ENCODE measurements at regions not wholly inside any gene's neighbourhood (a gene's known extent, or its start where the extent isn't known, plus 50 kb on each side); places are given as distances from the start of the nearest gene placed in this dataset.

DNA sequence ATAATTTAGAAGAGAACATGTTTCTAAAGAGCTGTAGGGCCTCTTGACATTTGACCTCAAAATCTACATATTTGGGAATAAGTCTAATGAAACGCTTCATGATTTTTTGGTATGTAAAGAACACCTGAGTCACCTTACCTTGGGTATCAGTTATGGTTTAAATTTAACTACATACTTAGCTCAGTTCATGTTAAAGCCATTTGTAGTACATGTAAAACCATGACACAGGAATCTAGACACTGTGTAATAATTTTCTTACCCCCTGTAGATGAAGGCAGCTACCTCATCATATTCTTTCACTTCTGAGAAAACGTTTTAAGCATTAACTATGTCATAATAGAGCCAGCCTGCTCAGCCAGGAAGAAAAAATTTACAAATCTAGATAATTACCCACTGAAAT is 105.8 kb upstream of the CPNE8 start:
- no peaks in the 10 kb centered on the region for H3K27me3 Mint-ChIP-seq
- H3K36me3 Mint-ChIP-seq (ENCODE audit: insufficient read depth) = no peaks in the 10 kb centered on the region
- peaks cover 4 to 6% of the 10 kb centered on the region in 2 donors for H3K9me3 Mint-ChIP-seq
- no peak overlapping the region for H3K4me3 Mint-ChIP-seq
- no peaks in the 10 kb centered on the region for H3K4me1 Mint-ChIP-seq (ENCODE audit: low read depth in 2 of 2)
- no peak overlapping the region for H3K27ac Mint-ChIP-seq
- no peak for DNase-seq
- ATAC-seq (replicated peaks) = no peak

DNA sequence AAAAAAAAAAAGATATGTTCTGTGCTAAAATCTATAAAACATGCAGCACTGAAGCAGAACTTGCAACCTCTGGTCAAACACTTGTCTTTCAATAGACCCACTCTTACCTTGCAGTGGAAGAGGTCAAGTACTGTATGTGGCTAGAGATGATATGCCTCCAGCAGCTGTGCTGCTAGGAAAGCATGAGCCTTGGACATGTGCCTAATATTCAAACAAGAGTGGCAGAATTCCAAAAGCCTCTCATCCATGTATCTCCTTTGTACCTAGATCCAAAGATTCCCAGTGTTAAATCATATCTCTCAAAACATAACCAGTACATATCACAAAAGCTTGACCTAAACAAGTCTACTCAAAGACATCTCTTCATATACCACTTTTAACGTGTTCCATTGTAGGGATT is 105.0 kb upstream of the CPNE8 start:
- Mint-ChIP-seq H3K4me1 (ENCODE audit: low read depth in 2 of 2) (no peaks in the 10 kb centered on the region), H3K27ac (no peak overlapping the region), H3K4me3 (no peak overlapping the region), H3K27me3 (no peaks in the 10 kb centered on the region), H3K36me3 (ENCODE audit: insufficient read depth) (no peaks in the 10 kb centered on the region), H3K9me3 (peaks cover 4 to 7% of the 10 kb centered on the region in 2 donors)
- DNase-seq (no peak), ATAC-seq (replicated peaks) (no peak)

DNA sequence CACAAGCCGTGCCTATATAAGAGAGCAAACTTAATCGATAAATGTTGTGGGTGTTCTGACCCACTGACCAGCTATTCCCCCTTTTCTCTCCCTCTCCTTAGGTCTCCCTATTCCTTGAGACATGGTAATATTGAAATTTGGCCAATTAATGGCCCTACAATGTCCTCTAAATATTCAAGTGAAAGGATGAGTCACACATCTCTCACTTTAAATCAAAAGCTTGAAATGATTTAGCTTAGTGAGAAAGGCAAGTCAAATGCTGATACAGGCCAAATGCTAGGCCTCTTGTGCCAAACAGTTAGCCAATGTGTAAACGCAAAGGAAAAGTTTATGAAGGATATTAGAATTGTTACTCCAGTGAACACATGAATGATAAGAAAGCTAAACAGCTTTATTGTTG is 102.2 kb upstream of the CPNE8 start:
- Mint-ChIP-seq H3K27me3 (no peaks in the 10 kb centered on the region), H3K4me1 (ENCODE audit: low read depth in 2 of 2) (no peaks in the 10 kb centered on the region), H3K36me3 (ENCODE audit: insufficient read depth) (no peaks in the 10 kb centered on the region), H3K4me3 (no peak overlapping the region), H3K27ac (no peak overlapping the region), H3K9me3 (peaks cover 4 to 5% of the 10 kb centered on the region in 2 donors)
- DNase-seq = no peak
- no peak for ATAC-seq (replicated peaks)

DNA sequence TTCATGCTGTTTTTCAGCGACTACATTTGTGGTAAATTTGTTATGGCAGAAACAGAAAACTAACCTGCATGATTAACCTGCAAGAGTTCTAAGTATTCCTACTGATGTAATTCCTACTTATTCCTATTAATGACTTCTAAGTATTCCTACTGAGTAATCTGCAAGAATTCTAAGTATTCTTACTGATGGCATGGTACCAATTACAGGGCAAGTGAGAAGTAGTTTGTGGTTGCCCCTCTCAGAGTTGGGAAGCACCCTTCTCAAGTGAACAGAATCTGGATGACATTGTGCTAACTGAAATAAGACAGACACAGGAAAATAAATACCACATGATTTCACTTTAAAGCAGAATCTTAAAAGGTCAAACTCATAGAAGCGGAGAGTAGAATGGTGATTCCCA is 100.9 kb upstream of the CPNE8 start:
- no peaks in the 10 kb centered on the region for H3K4me1 Mint-ChIP-seq (ENCODE audit: low read depth in 2 of 2)
- H3K36me3 Mint-ChIP-seq (ENCODE audit: insufficient read depth) = no peaks in the 10 kb centered on the region
- H3K27ac Mint-ChIP-seq = no peak overlapping the region
- ATAC-seq (replicated peaks) (no peak), DNase-seq (no peak)
- peaks cover 4 to 5% of the 10 kb centered on the region in 2 donors for H3K9me3 Mint-ChIP-seq
- no peaks in the 10 kb centered on the region for H3K27me3 Mint-ChIP-seq
- H3K4me3 Mint-ChIP-seq = no peak overlapping the region

DNA sequence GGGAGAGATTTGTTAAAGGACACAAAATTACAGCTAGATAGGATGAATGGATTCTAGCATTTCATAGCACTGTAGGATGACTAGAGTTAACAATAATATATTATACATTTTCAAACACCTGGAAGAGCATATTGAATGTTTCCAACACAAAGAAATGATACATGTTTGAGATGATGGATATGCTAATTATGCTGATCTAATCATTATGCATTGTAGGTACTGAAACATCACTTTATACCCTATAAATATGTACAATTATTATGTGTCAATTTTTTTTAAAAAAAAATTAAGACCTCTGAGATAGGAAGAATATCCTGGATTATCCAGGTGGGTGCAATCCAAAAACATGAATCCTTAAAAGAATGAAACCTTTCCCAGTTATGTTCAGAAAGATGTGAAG is 100.3 kb upstream of the CPNE8 start:
- no peak for DNase-seq
- ATAC-seq (replicated peaks) = no peak
- Mint-ChIP-seq H3K27me3 (no peaks in the 10 kb centered on the region), H3K4me3 (no peak overlapping the region), H3K36me3 (ENCODE audit: insufficient read depth) (no peaks in the 10 kb centered on the region), H3K4me1 (ENCODE audit: low read depth in 2 of 2) (no peaks in the 10 kb centered on the region), H3K27ac (no peak overlapping the region), H3K9me3 (peaks cover 4 to 5% of the 10 kb centered on the region in 2 donors)

DNA sequence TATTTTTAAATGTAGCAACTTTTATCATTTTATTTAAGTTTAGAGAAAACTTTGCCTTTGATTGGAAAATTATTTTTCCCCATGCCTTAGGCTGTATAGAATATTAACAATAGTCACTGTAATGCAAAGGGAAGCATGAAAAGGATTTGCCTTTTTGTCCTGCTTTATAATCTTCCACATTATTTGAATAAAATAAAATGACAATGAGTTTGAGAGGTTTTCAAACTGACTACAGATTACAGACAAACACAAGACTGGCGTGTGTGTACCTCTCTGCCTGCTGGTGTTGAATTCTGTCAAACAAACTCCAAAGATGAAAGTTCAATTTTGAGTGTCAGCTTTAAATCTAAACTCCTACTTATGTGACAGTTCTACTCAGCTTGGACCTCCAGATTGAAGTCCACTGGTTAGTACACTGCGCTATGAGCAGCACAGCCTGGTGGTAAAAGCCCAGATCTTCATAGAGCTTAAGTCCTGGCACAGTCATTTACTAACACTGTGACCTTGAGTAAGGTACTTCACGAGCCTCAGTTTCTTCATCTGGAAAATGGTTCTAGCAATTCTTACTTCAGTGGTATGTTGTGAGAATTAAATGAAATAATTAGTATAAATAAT is 98.3 kb upstream of the CPNE8 start:
- no peak for ATAC-seq (replicated peaks)
- H3K4me1 Mint-ChIP-seq (ENCODE audit: low read depth in 2 of 2) = no peaks in the 10 kb centered on the region
- H3K27me3 Mint-ChIP-seq = no peaks in the 10 kb centered on the region
- no peak for DNase-seq
- H3K27ac Mint-ChIP-seq = no peak overlapping the region
- peaks cover 4 to 5% of the 10 kb centered on the region in 2 donors for H3K9me3 Mint-ChIP-seq
- H3K4me3 Mint-ChIP-seq = no peak overlapping the region
- H3K36me3 Mint-ChIP-seq (ENCODE audit: insufficient read depth) = no peaks in the 10 kb centered on the region

DNA sequence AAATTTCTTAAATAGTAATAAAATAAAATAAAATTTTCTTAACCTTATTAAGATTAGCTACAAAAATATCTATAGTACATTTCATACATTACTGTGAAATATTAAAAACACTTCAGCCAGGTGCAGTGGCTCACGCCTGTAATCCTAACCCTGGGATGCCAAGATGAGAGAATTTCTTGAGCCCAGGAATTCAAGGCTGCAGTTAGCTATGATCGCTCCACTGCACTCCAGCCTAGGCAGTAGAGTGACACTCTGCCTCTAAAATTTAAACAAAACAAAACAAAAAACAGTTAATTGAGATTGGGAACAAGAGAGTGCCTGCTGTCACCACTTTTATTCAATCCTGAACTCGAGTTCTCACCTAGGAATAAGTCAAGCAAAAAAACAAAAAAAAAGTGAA is 95.0 kb upstream of the CPNE8 start:
- Mint-ChIP-seq H3K4me3 (no peak overlapping the region), H3K27ac (no peak overlapping the region), H3K4me1 (ENCODE audit: low read depth in 2 of 2) (no peaks in the 10 kb centered on the region), H3K36me3 (ENCODE audit: insufficient read depth) (no peaks in the 10 kb centered on the region), H3K27me3 (no peaks in the 10 kb centered on the region), H3K9me3 (peaks cover 0 to under 1% of the 10 kb centered on the region in 2 donors)
- ATAC-seq (replicated peaks) (no peak), DNase-seq (no peak)

DNA sequence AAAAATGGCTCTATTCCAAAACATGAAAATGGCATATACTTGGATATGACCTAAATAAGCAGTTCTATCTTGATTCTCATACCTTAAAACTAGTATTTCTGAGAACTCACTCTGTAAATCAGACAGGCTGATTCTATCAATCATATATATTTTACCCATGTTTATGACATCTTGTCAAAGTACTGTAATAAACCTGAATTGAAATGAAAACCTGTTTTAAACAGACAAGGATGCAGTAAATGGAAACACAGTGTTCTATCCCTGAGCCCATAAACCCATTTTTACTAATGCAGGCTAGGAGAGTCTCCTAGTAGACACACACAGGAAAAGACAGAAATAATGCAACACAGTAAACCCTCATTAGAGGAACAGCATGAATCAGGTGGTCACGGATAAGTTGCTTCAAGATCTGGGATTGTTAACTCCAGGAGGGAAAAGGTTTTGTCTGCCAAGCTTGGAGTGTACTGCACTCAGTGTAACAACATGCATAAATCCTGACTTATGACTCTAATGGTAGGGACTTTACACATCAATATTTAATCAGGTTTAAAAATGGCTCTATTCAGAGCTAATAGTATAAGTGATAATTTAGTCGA is 93.6 kb upstream of the CPNE8 start:
- Mint-ChIP-seq H3K9me3 (no peaks in the 10 kb centered on the region), H3K4me1 (ENCODE audit: low read depth in 2 of 2) (no peaks in the 10 kb centered on the region), H3K36me3 (ENCODE audit: insufficient read depth) (no peaks in the 10 kb centered on the region), H3K4me3 (no peak overlapping the region), H3K27ac (no peak overlapping the region), H3K27me3 (no peaks in the 10 kb centered on the region)
- DNase-seq (no peak), ATAC-seq (replicated peaks) (no peak)

DNA sequence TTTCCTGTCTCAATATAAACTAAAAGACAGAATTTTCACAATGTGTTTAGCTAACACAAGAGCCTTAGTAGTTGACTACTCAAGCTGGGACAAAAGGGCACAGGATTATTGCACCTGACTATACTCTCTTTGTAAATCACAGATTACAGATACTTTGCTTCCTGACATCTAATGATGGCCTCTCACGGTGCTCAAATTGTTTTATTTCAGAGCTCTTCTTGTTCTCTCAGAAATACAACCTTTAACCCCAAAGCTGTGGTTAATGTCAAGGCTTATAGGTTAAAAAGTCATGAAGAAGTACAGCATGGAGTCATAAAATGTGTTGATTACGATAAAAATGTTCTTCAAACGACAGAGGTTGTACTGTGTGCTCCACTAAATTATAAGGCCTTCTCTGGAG is 89.9 kb upstream of the CPNE8 start:
- no peak for DNase-seq
- no peak overlapping the region for H3K27ac Mint-ChIP-seq
- H3K9me3 Mint-ChIP-seq = no peaks in the 10 kb centered on the region
- no peak overlapping the region for H3K4me3 Mint-ChIP-seq
- no peaks in the 10 kb centered on the region for H3K4me1 Mint-ChIP-seq (ENCODE audit: low read depth in 2 of 2)
- no peaks in the 10 kb centered on the region for H3K36me3 Mint-ChIP-seq (ENCODE audit: insufficient read depth)
- no peak for ATAC-seq (replicated peaks)
- no peaks in the 10 kb centered on the region for H3K27me3 Mint-ChIP-seq

DNA sequence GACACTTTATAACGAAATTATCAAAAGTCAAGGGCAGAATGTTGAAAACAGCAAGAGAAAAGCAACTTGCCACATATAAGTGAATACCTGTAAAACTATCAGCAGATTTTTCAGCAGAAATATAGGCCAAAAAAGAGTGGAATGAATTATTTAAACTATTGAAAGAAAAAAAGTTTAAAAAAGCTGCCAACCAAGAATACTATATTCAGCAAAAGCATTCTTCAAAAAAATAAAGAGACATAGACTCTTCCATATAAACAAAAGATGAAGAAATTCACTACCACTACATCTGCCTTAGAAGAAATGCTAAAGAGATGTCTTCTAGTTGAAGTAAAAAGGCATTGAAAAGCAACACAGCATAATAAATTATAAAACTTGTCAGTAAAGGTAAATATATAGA is 80.6 kb upstream of the CPNE8 start:
- Mint-ChIP-seq H3K9me3 (peaks cover 4 to 30% of the 10 kb centered on the region in 2 donors), H3K27me3 (no peaks in the 10 kb centered on the region), H3K4me1 (ENCODE audit: low read depth in 2 of 2) (no peaks in the 10 kb centered on the region), H3K27ac (no peak overlapping the region), H3K4me3 (no peak overlapping the region), H3K36me3 (ENCODE audit: insufficient read depth) (peaks cover 2% of the 10 kb centered on the region)
- DNase-seq = no peak
- ATAC-seq (replicated peaks) = no peak

DNA sequence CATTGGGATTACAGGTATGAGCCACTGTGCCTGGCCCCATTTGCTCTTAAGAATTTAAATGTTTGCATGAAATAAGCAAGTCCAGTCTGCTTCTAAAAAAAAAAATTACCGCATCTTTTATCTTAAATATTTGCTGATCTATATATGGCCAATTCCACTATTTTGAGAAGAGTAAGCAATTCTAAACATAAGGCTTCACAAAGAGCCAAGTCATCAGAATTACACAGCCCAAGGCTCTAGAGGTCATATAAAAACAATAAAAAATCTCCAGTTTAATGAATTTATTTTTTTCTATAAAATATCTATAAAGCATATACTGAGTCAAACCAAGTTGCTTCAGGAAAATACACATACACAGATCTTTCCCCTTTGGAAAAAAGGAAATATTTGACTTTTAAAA is 79.0 kb upstream of the CPNE8 start:
- ATAC-seq (replicated peaks) (no peak), DNase-seq (no peak)
- Mint-ChIP-seq H3K9me3 (peaks cover 4 to 30% of the 10 kb centered on the region in 2 donors), H3K4me1 (ENCODE audit: low read depth in 2 of 2) (no peaks in the 10 kb centered on the region), H3K4me3 (no peak overlapping the region), H3K27ac (no peak overlapping the region), H3K36me3 (ENCODE audit: insufficient read depth) (peaks cover 2% of the 10 kb centered on the region), H3K27me3 (no peaks in the 10 kb centered on the region)

DNA sequence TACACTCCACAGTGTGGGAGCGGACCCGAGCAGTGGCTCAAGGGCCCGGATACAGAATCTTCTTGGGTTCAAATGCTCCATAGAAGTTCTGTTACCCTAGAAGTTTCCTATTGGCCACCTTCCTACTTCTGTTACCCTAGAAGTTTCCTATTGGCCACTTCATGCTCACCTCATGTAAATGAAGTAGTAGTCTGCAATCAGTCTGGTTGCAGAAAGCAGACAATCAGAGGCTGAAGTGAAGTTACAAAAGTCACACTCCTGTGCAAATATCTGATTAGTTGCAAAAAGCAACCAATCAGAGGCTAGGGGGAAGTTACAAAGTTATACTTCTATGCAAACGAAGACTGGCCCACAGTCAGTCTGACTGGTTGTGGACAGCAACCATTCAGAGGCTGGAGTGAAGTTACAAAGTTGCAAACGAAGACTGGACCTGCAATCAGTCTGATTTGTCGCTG is 77.8 kb upstream of the CPNE8 start:
- DNase-seq (no peak), ATAC-seq (replicated peaks) (no peak)
- peak overlapping the region in 1 of 2 donors; percentile 5 for H3K4me3 Mint-ChIP-seq
- H3K27ac Mint-ChIP-seq = no peak overlapping the region
- no peaks in the 10 kb centered on the region for H3K36me3 Mint-ChIP-seq (ENCODE audit: insufficient read depth)
- H3K27me3 Mint-ChIP-seq = no peaks in the 10 kb centered on the region
- no peaks in the 10 kb centered on the region for H3K4me1 Mint-ChIP-seq (ENCODE audit: low read depth in 2 of 2)
- peaks cover 4 to 24% of the 10 kb centered on the region in 2 donors for H3K9me3 Mint-ChIP-seq

DNA sequence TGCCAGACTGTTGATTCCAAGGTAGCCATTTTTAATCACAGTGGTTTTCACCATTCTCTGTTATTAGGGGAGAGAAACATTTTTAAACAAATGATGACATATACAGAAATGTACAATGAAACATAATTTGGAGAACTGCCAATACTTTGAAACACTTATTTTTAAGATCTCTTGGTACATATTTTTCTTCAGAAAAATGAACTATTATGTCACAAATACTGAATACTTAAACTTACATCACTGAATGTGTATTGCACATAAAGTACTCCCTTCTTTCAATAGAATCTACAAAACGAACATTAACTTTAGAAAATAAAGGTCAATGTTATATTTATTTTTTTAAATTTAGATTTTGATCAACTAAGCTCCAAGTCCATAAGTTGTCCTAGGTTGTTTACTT is 71.7 kb upstream of the CPNE8 start:
- Mint-ChIP-seq H3K27ac (no peak overlapping the region), H3K4me3 (no peak overlapping the region), H3K9me3 (peaks cover 0 to 3% of the 10 kb centered on the region in 2 donors), H3K27me3 (peaks cover 0 to 9% of the 10 kb centered on the region in 2 donors), H3K4me1 (ENCODE audit: low read depth in 2 of 2) (no peaks in the 10 kb centered on the region), H3K36me3 (ENCODE audit: insufficient read depth) (no peaks in the 10 kb centered on the region)
- ATAC-seq (replicated peaks) (no peak), DNase-seq (no peak)

DNA sequence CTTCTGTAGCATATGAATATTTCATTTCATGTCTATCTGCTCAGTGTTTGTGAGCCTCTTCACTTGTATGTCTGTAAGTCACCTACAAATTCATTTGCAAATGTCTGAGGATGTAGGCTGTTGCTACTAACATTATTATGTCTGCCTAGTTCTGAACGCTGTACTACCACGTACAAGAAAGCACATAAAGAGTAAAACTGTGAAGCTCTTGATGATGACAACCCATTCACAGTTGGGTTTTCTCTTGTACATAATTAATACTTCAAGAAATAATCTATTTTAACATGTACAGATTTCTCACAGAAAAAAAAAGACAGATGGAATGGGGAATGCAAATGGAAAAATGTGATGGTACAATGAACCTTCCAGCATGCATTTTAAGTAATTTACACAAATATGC is 64.3 kb upstream of the CPNE8 start:
- no peaks in the 10 kb centered on the region for H3K4me1 Mint-ChIP-seq (ENCODE audit: low read depth in 2 of 2)
- H3K27ac Mint-ChIP-seq = no peak overlapping the region

More for the DNA sequence above, 64.3 kb upstream of the CPNE8 start:
- DNase-seq = no peak
- Mint-ChIP-seq H3K36me3 (ENCODE audit: insufficient read depth) (no peaks in the 10 kb centered on the region), H3K9me3 (peaks cover 3 to 7% of the 10 kb centered on the region in 2 donors), H3K4me3 (no peak overlapping the region), H3K27me3 (peaks cover 0 to 9% of the 10 kb centered on the region in 2 donors)
- no peak for ATAC-seq (replicated peaks)
